ENCODE measurements at regions not wholly inside any gene's neighbourhood (a gene's known extent, or its start where the extent isn't known, plus 50 kb on each side); places are given as distances from the start of the nearest gene placed in this dataset.

GRCh38 chr11:71062199-71062598, 190.2 kb downstream of the SHANK2 start:
- TF ChIP-seq EZH2 (IDR thresholded peaks at IDR 0.05) = no peak
- TF ChIP-seq POLR2AphosphoS5 (IDR thresholded peaks at IDR 0.05; ENCODE audit: borderline replicate concordance, low read depth, low read length) = no peak
- no peak for TF ChIP-seq FOXP2 (optimal IDR thresholded peaks at IDR 0.05; ENCODE audit: control extremely low read depth, extremely low read length, insufficient read depth)

Measured in SK-N-MC (cell line).